K562 (cell line): ENCODE measurements at regions not wholly inside any gene's neighbourhood (a gene's known extent, or its start where the extent isn't known, plus 50 kb on each side); places are given as distances from the start of the nearest gene placed in this dataset.

ENCODE experiments used
- ATAC-seq: fragments of 200-7000 bp; cut with Tn5 transposase; 3 replicates; pipeline ENCODE4 v1.9.1; 2020; ENCODE audit warnings: moderate library complexity
- BruUV-seq: library from RNA; stranded (reverse); fragments of 400-500 nt; replicated peaks from 2 replicates; lab custom pipeline; 2021; lab: Mats Ljungman, UMichigan
- CTCF ChIA-PET: fragments of 300-600 bp; formaldehyde crosslinking; extraction: SDS; loops from one replicate; lab custom pipeline; 2021; ENCODE audit warnings: low intra/inter-chr PET ratio; lab: Yijun Ruan, JAX
- POLR2A ChIA-PET: fragments of 300-600, 350-650 bp; sonication (Branson Sonifier 250); formaldehyde crosslinking; extraction: SDS; loops from one replicate; lab custom pipeline; 2021; ENCODE audit warnings: antibody characterized with exemption, inconsistent platforms; lab: Yijun Ruan, JAX
- DNase-seq, 4 experiments: peaks; one replicate each; pipeline versions ENCODE4 v3.0.0 to v3.0.0-alpha.2; 2011 to 2018; ENCODE audit warnings: low spot score in 3 of 4, mixed read lengths in 3 of 4; ENCODE audit errors: extremely low read depth in 1 of 4
- FAIRE-seq: peaks from 2 replicates; lab custom pipeline; 2011; peaks lifted over from hg19 to GRCh38; lab: Jason Lieb, UNC
- H2AFZ ChIP-seq: 2 replicates; pipeline ENCODE4 v1.6.0; 2011; ENCODE audit warnings: low read depth, low read length, control low read depth, inconsistent platforms
- H3K27ac ChIP-seq: fragments of 200-600 bp; 3 replicates; pipeline ENCODE4 v1.8.0; 2011; ENCODE audit warnings: low read depth, mild to moderate bottlenecking, control low read depth, inconsistent platforms, low read length, moderate library complexity, mixed read lengths; ENCODE audit errors: extremely low read depth
- H3K27me3 ChIP-seq, 2 experiments: fragments of 300-600 bp in 1 of 2; 2 replicates in 1 of 2; 3 replicates in 1 of 2; pipeline versions ENCODE4 v1.6.0 to v1.8.0; 2011; ENCODE audit warnings: inconsistent platforms in 2 of 2, low read length in 2 of 2, mild to moderate bottlenecking in 1 of 2, mixed read lengths in 1 of 2, moderate library complexity in 1 of 2; ENCODE audit not compliant: control insufficient read depth in 2 of 2, insufficient read depth in 2 of 2
- H3K36me3 ChIP-seq: fragments of 300-600 bp; 3 replicates; pipeline ENCODE4 v1.8.0; 2011; ENCODE audit warnings: mild to moderate bottlenecking, low read length, inconsistent platforms; ENCODE audit not compliant: control insufficient read depth, insufficient read depth
- H3K4me1 ChIP-seq, 2 experiments: fragments of 200-600 bp in 1 of 2; replicated peaks in 1 of 2; 2 replicates in 1 of 2; 3 replicates in 1 of 2; pipeline versions ENCODE4 v1.5.1 to v1.8.0; 2011; ENCODE audit warnings: inconsistent platforms in 2 of 2, low read length in 2 of 2, mild to moderate bottlenecking in 1 of 2, mixed read lengths in 1 of 2, moderate library complexity in 1 of 2; ENCODE audit not compliant: control insufficient read depth in 2 of 2, insufficient read depth in 2 of 2
- H3K4me2 ChIP-seq: 2 replicates; pipeline ENCODE4 v1.6.1; 2011; ENCODE audit warnings: low read length, control low read depth, inconsistent platforms, mixed read lengths; ENCODE audit not compliant: insufficient read depth
- H3K4me3 ChIP-seq: fragments of 200-600 bp; sonication (generic), shearing (Covaris generic); 2 replicates; pipeline ENCODE4 v1.5.1; 2016; ENCODE audit warnings: control low read depth, inconsistent platforms
- H3K79me2 ChIP-seq: fragments of 200-600 bp; 3 replicates; pipeline ENCODE4 v1.8.0; 2011; ENCODE audit warnings: low read length, inconsistent platforms; ENCODE audit not compliant: control insufficient read depth, insufficient read depth
- H3K9ac ChIP-seq, 2 experiments: 2 replicates each; pipeline versions ENCODE4 v1.6.0 to v1.6.1; 2011; ENCODE audit warnings: low read depth in 2 of 2, low read length in 2 of 2, control low read depth in 1 of 2, inconsistent platforms in 1 of 2, mild to moderate bottlenecking in 1 of 2, mixed read lengths in 1 of 2; ENCODE audit not compliant: insufficient read depth in 1 of 2
- H3K9me1 ChIP-seq: one replicate; pipeline ENCODE4 v1.6.0; 2011; ENCODE audit warnings: inconsistent platforms, mild to moderate bottlenecking, low read length, moderate library complexity; ENCODE audit not compliant: control insufficient read depth, insufficient read depth
- H3K9me3 ChIP-seq: replicated peaks from 2 replicates; pipeline ENCODE4 v1.5.1; 2011; ENCODE audit warnings: low read depth, low read length, inconsistent platforms; ENCODE audit not compliant: control insufficient read depth, insufficient read depth
- H4K20me1 ChIP-seq: replicated peaks from 2 replicates; pipeline ENCODE4 v1.6.1; 2011; ENCODE audit warnings: low read length, inconsistent platforms, mixed read lengths; ENCODE audit not compliant: control insufficient read depth, insufficient read depth
- C11orf30 ChIP-seq: fragments of 450-650 bp; IDR thresholded peaks from 2 replicates; pipeline ENCODE4 v1.6.1; 2016; ENCODE audit warnings: low read depth, mild to moderate bottlenecking
- CBFB ChIP-seq: sonication (generic); formaldehyde crosslinking; IDR thresholded peaks from 2 replicates; pipeline ENCODE4 v1.4.0; 2020; ENCODE audit warnings: mild to moderate bottlenecking, missing genetic modification reagents
- HDAC8 ChIP-seq: fragments of 450-650 bp; IDR thresholded peaks from 2 replicates; pipeline ENCODE4 v1.6.1; 2016; ENCODE audit warnings: mild to moderate bottlenecking, missing genetic modification characterization, moderate library complexity, missing compliant biosample characterization
- KDM5B ChIP-seq: fragments of 200-600 bp; sonication (generic); IDR thresholded peaks from 2 replicates; pipeline ENCODE4 v1.6.1; 2012; ENCODE audit warnings: low read depth, mild to moderate bottlenecking, moderate library complexity, low read length, control low read depth, inconsistent platforms; ENCODE audit not compliant: insufficient replicate concordance
- MXI1 ChIP-seq: IDR thresholded peaks from 2 replicates; pipeline ENCODE4 v1.6.1; 2011; ENCODE audit warnings: low read depth, mild to moderate bottlenecking, improper control_type of control experiment, low read length
- PTBP1 ChIP-seq: fragments of 200-400 bp; formaldehyde crosslinking; IDR thresholded peaks from 2 replicates; pipeline ENCODE4 v1.6.1; 2017; ENCODE audit warnings: low read depth, low read length
- RBM25 ChIP-seq: fragments of 200-400 bp; formaldehyde crosslinking; IDR thresholded peaks from 2 replicates; pipeline ENCODE4 v1.6.1; 2018; ENCODE audit warnings: low read length, low read depth, moderate library complexity; ENCODE audit not compliant: severe bottlenecking
- SRF ChIP-seq, 2 experiments: fragments of 250-450, 450-650 bp in 1 of 2; sonication (Bioruptor Pico) in 1 of 2; sonication (generic) in 1 of 2; formaldehyde crosslinking; IDR thresholded peaks; 2 replicates each; pipeline versions ENCODE4 v1.5.0 to v1.5.1; 2020 to 2022; ENCODE audit warnings: mild to moderate bottlenecking in 1 of 2, missing genetic modification reagents in 1 of 2
- SUPT5H ChIP-seq: fragments of 450-650 bp; IDR thresholded peaks from 2 replicates; pipeline ENCODE4 v1.6.1; 2016
- TAL1 ChIP-seq: fragments of 450-650 bp; IDR thresholded peaks from 2 replicates; pipeline ENCODE4 v1.6.1; 2016; ENCODE audit warnings: mild to moderate bottlenecking
- TBP ChIP-seq: optimal IDR thresholded peaks from 2 replicates; pipeline ENCODE3; 2011; ENCODE audit warnings: low read depth, low read length, improper control_type of control experiment
- THRAP3 ChIP-seq: fragments of 450-650 bp; IDR thresholded peaks from 2 replicates; pipeline ENCODE4 v1.6.1; 2016; ENCODE audit warnings: mild to moderate bottlenecking, inconsistent platforms, borderline replicate concordance
- WHSC1 ChIP-seq: IDR thresholded peaks from one replicate; pipeline ENCODE4 v1.6.1; 2012; ENCODE audit warnings: low read length, control low read depth, inconsistent platforms
- XRCC3 ChIP-seq: fragments of 450-650 bp; IDR thresholded peaks from 2 replicates; pipeline ENCODE4 v1.6.1; 2017; ENCODE audit warnings: mild to moderate bottlenecking, moderate library complexity
- ZNF561 ChIP-seq: fragments of 450-650 bp; formaldehyde crosslinking; conservative IDR thresholded peaks from 2 replicates; pipeline ENCODE4 v1.4.0; 2020; ENCODE audit warnings: mild to moderate bottlenecking, moderate library complexity
- ZNF707 ChIP-seq: fragments of 250-450 bp; sonication (Bioruptor Pico); conservative IDR thresholded peaks from 2 replicates; pipeline ENCODE4 v1.8.0; 2022; ENCODE audit warnings: inconsistent platforms, mild to moderate bottlenecking, moderate library complexity
- WGBS: fragments of 100-300 bp; shearing (Covaris generic); methylation state at CpG from one replicate; pipeline ENCODE4 v1.1.6; 2016; ENCODE audit warnings: low coverage, mixed read lengths; ENCODE audit not compliant: insufficient coverage; ENCODE audit errors: missing lambda C conversion rate; 5-methylcytosine and 5-hydroxymethylcytosine counted together
- in situ Hi-C: fragments of 300-500 bp; cut with MboI; formaldehyde crosslinking; loops from 4 replicates; pipeline ENCODE4 v1.15.0; 2018; ENCODE audit warnings: inconsistent platforms, mixed read lengths
- intact Hi-C: fragments of 100-400 bp; cut with micrococcal nuclease; formaldehyde crosslinking; loops from 2 replicates; pipeline ENCODE4 v1.14.2; 2022
- TF ChIP-seq, protein P1 (sequence below): fragments of 200-400 bp; formaldehyde crosslinking; IDR thresholded peaks from 2 replicates; pipeline ENCODE4 v1.6.1; 2017; ENCODE audit warnings: mild to moderate bottlenecking, low read depth, low read length, moderate library complexity
- TF ChIP-seq, protein P2 (sequence below): fragments of 250-450 bp; sonication (Bioruptor Pico); IDR thresholded peaks from 2 replicates; pipeline ENCODE4 v1.5.0; 2021; ENCODE audit warnings: mild to moderate bottlenecking, moderate library complexity

- 51% methylated on average over 8 of the region's 8 CpGs for WGBS
- peak overlapping the region; percentile 51 for H2AFZ ChIP-seq
- no peaks in the 10 kb centered on the region for H3K9me3 ChIP-seq
- no peaks in the 10 kb centered on the region for H3K9me1 ChIP-seq
- no peaks in the 10 kb centered on the region for H3K27me3 ChIP-seq
- POLR2A ChIA-PET, result interaction anchor here (0.6 to 1.4 kb wide), 6 partner anchors 9 to 1306 kb away, joined by 3 to 5 read pairs (median 3); no protein-coding TSS in a partner anchor
- no peaks in the 10 kb centered on the region for H3K36me3 ChIP-seq
- no peak overlapping the region for H3K4me2 ChIP-seq
- in situ Hi-C loops, result no loop called here
- no peak overlapping the region; a peak in 1 of 4 replicates for H3K9ac ChIP-seq
- H4K20me1 ChIP-seq, result no peaks in the 10 kb centered on the region
- intact Hi-C loops, result no loop called here
- H3K79me2 ChIP-seq, result no peaks in the 10 kb centered on the region
- H3K4me1 ChIP-seq, result peaks cover 25 to 32% of the 10 kb centered on the region in 2 experiments
- FAIRE-seq, result no peak
- peak; percentile 44 for ATAC-seq
- H3K27ac ChIP-seq, result peak overlapping the region; percentile 27; the same call in 1 of the 3 replicates
- CTCF ChIA-PET, result no interaction called here
- BruUV-seq, result TSS peak; percentile 97
- peak in 1 of 4 experiments; percentile 73 for DNase-seq
- no peak overlapping the region for H3K4me3 ChIP-seq
- TF ChIP-seq SUPT5H, result 0 out of 2 replicates have a peak, but pooled peaks have one; percentile 16
- TF ChIP-seq ZNF707 (CRISPR knock-in tag), result no peak
- TF ChIP-seq ZNF561, result no peak
- no peak for TF ChIP-seq C11orf30
- peak; percentile 59 for TF ChIP-seq TBP
- TF ChIP-seq PTBP1, result no peak
- no peak for TF ChIP-seq WHSC1
- TF ChIP-seq, protein P1, sequence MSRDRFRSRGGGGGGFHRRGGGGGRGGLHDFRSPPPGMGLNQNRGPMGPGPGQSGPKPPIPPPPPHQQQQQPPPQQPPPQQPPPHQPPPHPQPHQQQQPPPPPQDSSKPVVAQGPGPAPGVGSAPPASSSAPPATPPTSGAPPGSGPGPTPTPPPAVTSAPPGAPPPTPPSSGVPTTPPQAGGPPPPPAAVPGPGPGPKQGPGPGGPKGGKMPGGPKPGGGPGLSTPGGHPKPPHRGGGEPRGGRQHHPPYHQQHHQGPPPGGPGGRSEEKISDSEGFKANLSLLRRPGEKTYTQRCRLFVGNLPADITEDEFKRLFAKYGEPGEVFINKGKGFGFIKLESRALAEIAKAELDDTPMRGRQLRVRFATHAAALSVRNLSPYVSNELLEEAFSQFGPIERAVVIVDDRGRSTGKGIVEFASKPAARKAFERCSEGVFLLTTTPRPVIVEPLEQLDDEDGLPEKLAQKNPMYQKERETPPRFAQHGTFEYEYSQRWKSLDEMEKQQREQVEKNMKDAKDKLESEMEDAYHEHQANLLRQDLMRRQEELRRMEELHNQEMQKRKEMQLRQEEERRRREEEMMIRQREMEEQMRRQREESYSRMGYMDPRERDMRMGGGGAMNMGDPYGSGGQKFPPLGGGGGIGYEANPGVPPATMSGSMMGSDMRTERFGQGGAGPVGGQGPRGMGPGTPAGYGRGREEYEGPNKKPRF, result no peak
- TF ChIP-seq, protein P2, sequence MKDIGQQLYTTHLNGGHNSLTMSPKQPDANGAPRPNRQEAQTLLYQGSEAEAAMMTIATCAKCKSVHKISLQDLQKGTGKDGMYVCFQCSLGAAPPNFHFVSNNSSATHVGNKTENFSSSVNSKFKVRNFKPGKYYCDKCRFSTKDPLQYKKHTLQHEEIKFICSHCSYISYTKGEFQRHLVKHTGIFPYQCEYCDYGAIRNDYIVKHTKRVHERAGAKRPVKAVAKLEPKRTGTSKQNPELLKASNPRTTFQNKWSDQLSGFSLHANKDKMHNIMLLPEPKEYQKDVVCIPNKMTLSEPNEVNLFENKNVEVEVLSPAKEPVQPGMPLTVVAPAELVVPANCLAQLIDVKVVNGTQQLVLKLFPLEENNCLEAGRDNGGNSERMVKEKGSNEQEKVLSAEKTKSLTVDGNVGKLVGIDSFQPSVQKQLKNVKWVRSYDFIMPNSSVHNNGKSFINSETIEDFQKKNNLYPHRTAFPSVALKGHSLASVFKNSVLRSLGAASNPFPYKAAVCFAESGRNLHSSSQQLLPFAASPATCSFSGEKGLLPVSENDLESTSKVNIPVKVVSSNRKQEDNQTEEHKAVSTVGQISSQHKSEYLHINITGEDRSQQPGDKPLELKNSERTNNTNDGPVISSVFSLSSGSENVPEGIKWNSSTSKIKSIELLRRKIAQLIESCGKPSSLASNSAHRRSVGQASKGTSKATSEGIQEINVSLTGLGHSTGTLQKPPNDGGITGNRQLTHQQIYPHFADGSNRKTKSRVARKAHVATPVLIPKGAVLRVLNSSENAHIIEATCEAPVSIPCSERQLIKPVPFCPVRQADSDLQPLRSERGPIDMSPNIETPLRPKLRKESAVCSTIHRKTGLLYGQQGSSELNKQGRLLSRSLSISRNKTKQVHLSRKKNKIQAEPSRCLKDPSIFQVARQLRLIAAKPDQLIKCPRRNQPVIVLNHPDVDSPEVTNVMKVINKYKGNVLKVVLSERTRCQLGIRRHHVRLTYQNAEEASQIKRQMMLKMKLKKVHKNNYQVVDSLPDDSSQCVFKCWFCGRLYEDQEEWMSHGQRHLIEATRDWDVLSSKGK (CRISPR knock-in tag), result no peak
- TF ChIP-seq TAL1, result no peak
- TF ChIP-seq KDM5B, result no peak
- no peak for TF ChIP-seq RBM25
- TF ChIP-seq MXI1, result no peak
- TF ChIP-seq XRCC3, result no peak
- TF ChIP-seq THRAP3, result no peak
- TF ChIP-seq CBFB, result no peak
- no peak for TF ChIP-seq HDAC8 (tag)
- peak in 1 of 2 experiments; percentile 52; a peak in 1 of 4 replicates for TF ChIP-seq SRF (CRISPR knock-in tag; IDR thresholded peaks at IDR 0.05)
Observed at GRCh38 chr6:15020119-15020770, 225.6 kb upstream of the JARID2 start.
